Right ventricle myocardium superior (tissue), 1 donor: ENCODE measurements at regions not wholly inside any gene's neighbourhood (a gene's known extent, or its start where the extent isn't known, plus 50 kb on each side); places are given as distances from the start of the nearest gene placed in this dataset.

Source experiments
- ATAC-seq: fragments of 200-7000 bp; cut with Tn5 transposase; one replicate; pipeline ENCODE4 v1.9.1; 2020; ENCODE audit warnings: mild to moderate bottlenecking; ENCODE audit not compliant: poor library complexity
- DNase-seq: peaks from one replicate; pipeline ENCODE4 v3.0.0-alpha.2; 2020
- intact Hi-C: fragments of 100-400 bp; cut with DNase I; formaldehyde crosslinking; loops from one replicate; pipeline ENCODE4 v1.11.2; 2022
- donor health status: DM: no; HTN: yes; CAD: no; lungs with severe emphysema.

- ATAC-seq: no peak
- no peak for DNase-seq
- intact Hi-C loops: no loop called here
These were observed 284.5 kb upstream of the PLXNA2 start for GRCh38 chr1:208528578-208529240.

GRCh38 chr1:208531003-208531750, 287.0 kb upstream of the PLXNA2 start:
- ATAC-seq: no peak

GRCh38 chr1:208533746-208534598, 289.8 kb upstream of the PLXNA2 start:
- ATAC-seq: no peak
- intact Hi-C loops: no loop called here
- DNase-seq: no peak

More at GRCh38 chr1:208531003-208531750, 287.0 kb upstream of the PLXNA2 start:
- DNase-seq: no peak
- intact Hi-C loops: no loop called here

GRCh38 chr1:208534599-208534897, 290.4 kb upstream of the PLXNA2 start:
- intact Hi-C loops: no loop called here
- ATAC-seq: no peak
- no peak for DNase-seq

- ATAC-seq (no peak), DNase-seq (no peak)
- intact Hi-C loops: no loop called here
These were observed 290.8 kb upstream of the PLXNA2 start for GRCh38 chr1:208534979-208535378.

- DNase-seq: no peak
- ATAC-seq: no peak
- intact Hi-C loops: no loop called here
These were observed 291.3 kb upstream of the PLXNA2 start for GRCh38 chr1:208535511-208535910.

- DNase-seq: no peak
- intact Hi-C loops: no loop called here
- ATAC-seq: no peak
These were observed 292.0 kb upstream of the PLXNA2 start for GRCh38 chr1:208536212-208536611.

- intact Hi-C loops: no loop called here
- no peak for ATAC-seq
- DNase-seq: no peak
These were observed 293.0 kb upstream of the PLXNA2 start for GRCh38 chr1:208537198-208537597.

- ATAC-seq: no peak
- no peak for DNase-seq
- intact Hi-C loops: no loop called here
These were observed 293.9 kb upstream of the PLXNA2 start for GRCh38 chr1:208538078-208538477.

- ATAC-seq: no peak
- intact Hi-C loops: no loop called here
- no peak for DNase-seq
These were observed 294.4 kb upstream of the PLXNA2 start for GRCh38 chr1:208538587-208538986.

- ATAC-seq (no peak), DNase-seq (no peak)
- intact Hi-C loops: no loop called here
These were observed 296.5 kb upstream of the PLXNA2 start for GRCh38 chr1:208540724-208541123.

- DNase-seq (no peak), ATAC-seq (no peak)
- intact Hi-C loops: no loop called here
These were observed 297.2 kb upstream of the PLXNA2 start for GRCh38 chr1:208541225-208541855.

GRCh38 chr1:208542309-208542708, 298.1 kb upstream of the PLXNA2 start:
- intact Hi-C loops: no loop called here
- DNase-seq (no peak), ATAC-seq (no peak)

GRCh38 chr1:208544053-208544452, 299.9 kb upstream of the PLXNA2 start:
- no peak for ATAC-seq
- no peak for DNase-seq
- intact Hi-C loops: no loop called here

GRCh38 chr1:208544794-208545193, 300.6 kb upstream of the PLXNA2 start:
- DNase-seq: no peak
- no peak for ATAC-seq
- intact Hi-C loops: no loop called here

GRCh38 chr1:208551024-208551423, 306.8 kb upstream of the PLXNA2 start:
- no peak for DNase-seq
- intact Hi-C loops: no loop called here
- ATAC-seq: no peak

GRCh38 chr1:208551633-208552320, 307.6 kb upstream of the PLXNA2 start:
- DNase-seq (no peak), ATAC-seq (no peak)
- intact Hi-C loops: no loop called here

GRCh38 chr1:208552928-208553327, 308.7 kb upstream of the PLXNA2 start:
- DNase-seq: no peak
- no peak for ATAC-seq
- intact Hi-C loops: no loop called here

- no peak for DNase-seq
- intact Hi-C loops: no loop called here
- no peak for ATAC-seq
These were observed 312.3 kb upstream of the PLXNA2 start for GRCh38 chr1:208556461-208556860.
